ENCODE measurements at regions not wholly inside any gene's neighbourhood (a gene's known extent, or its start where the extent isn't known, plus 50 kb on each side); places are given as distances from the start of the nearest gene placed in this dataset.

DNA sequence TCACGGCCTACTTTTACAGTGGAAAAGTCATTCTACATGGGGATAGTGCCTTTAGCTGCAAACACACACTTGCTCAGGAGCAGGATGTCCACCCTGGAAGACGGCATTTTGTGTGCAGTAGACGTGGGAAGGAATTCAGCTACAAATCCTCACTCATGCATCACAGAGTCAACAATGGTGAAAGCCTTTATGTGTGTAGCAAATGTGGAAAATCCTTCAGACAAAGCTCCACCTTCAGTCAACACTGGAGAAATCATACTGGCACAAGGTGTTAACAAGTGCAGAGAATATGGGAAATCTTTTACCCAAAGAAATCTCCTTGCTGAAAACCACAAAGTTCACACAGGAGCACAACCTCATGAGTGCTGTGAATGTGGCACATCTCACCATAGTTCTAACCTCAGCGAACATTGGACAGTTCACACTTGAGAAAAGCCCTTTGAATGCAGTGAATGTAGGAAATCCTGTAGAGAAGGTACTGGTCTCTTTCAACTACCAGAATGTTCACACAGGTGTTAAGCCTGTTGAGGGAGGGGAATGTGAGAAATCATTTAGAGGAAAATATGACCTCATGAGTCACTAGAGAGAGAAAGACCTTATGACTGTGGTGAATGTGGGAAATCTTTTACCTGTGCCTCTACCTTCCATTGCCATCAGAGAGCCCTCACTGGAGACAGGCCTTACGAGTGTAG, 101.8 kb downstream of the PTGS2 start:
- TF ChIP-seq ARNTL (CRISPR knock-in tag; IDR thresholded peaks at IDR 0.05; ENCODE audit: borderline replicate concordance, low read depth), result no peak
- no peak for ATAC-seq

DNA sequence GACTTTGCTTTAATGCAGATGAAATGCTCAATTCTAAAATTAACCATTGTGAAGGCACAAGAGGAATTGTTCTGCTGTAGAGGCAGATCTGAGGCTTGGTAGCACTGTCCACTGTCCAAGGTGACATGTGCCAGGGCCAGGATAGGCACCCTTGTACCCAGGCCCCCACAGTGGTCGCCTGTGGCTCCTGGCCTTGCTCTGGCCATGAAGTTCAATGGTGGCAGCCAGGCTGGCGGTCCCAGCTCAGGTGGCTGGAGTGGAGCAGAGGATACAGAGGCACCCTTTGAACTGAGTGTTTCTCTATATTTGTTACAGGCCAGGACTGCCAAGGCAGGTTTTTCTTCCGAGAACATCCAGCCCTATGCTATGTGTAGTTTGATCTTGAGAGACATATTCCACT, 102.6 kb downstream of the PTGS2 start:
- no peak for TF ChIP-seq ARNTL (CRISPR knock-in tag; IDR thresholded peaks at IDR 0.05; ENCODE audit: borderline replicate concordance, low read depth)
- TF ChIP-seq ZNF8 (CRISPR knock-in tag; IDR thresholded peaks at IDR 0.05), result no peak
- TF ChIP-seq BACH2 (CRISPR knock-in tag; IDR thresholded peaks at IDR 0.05; ENCODE audit: borderline replicate concordance), result no peak
- TF ChIP-seq, protein P1, sequence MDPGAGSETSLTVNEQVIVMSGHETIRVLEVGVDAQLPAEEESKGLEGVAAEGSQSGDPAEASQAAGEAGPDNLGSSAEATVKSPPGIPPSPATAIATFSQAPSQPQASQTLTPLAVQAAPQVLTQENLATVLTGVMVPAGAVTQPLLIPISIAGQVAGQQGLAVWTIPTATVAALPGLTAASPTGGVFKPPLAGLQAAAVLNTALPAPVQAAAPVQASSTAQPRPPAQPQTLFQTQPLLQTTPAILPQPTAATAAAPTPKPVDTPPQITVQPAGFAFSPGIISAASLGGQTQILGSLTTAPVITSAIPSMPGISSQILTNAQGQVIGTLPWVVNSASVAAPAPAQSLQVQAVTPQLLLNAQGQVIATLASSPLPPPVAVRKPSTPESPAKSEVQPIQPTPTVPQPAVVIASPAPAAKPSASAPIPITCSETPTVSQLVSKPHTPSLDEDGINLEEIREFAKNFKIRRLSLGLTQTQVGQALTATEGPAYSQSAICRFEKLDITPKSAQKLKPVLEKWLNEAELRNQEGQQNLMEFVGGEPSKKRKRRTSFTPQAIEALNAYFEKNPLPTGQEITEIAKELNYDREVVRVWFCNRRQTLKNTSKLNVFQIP (CRISPR knock-in tag; IDR thresholded peaks at IDR 0.05; ENCODE audit: borderline replicate concordance, low read depth), result no peak
- TF ChIP-seq RARB (CRISPR knock-in tag; IDR thresholded peaks at IDR 0.05), result no peak
- TF ChIP-seq ZNF70 (CRISPR knock-in tag; IDR thresholded peaks at IDR 0.05), result no peak
- no peak for TF ChIP-seq ZC3H10 (CRISPR knock-in tag; IDR thresholded peaks at IDR 0.05)
- TF ChIP-seq ZNF565 (CRISPR knock-in tag; conservative IDR thresholded peaks at IDR 0.05; ENCODE audit: low read depth), result no peak
- no peak for TF ChIP-seq ESRRG (CRISPR knock-in tag; IDR thresholded peaks at IDR 0.05)
- no peak for TF ChIP-seq ZFP3 (CRISPR knock-in tag; IDR thresholded peaks at IDR 0.05)
- TF ChIP-seq GLIS3 (CRISPR knock-in tag; IDR thresholded peaks at IDR 0.05), result no peak
- no peak for TF ChIP-seq PPARA (CRISPR knock-in tag; IDR thresholded peaks at IDR 0.05; ENCODE audit: borderline replicate concordance)
- ATAC-seq, result no peak

DNA sequence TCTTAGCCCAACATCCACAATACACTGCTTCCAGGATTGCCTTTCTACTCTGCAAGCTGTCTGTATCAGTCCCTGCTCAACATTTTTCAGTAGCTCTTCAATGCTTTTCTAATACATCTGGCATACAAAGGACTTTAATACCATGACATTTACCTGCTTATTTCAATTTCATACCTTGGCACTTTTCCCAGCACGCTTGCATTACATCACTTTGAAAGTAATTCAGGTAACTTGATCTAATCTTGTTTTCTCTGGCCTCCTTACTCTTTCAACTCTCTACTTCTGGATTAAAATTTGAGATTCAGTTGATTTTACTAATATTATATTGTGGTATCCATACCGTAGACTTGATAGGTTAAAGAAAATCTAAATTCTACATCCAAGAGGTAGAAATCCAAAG, 103.0 kb downstream of the PTGS2 start:
- ATAC-seq, result no peak
- TF ChIP-seq CREB5 (CRISPR knock-in tag; IDR thresholded peaks at IDR 0.05; ENCODE audit: low read depth) (no peak), ZFP30 (CRISPR knock-in tag; IDR thresholded peaks at IDR 0.05) (no peak), ZNF70 (CRISPR knock-in tag; IDR thresholded peaks at IDR 0.05) (no peak), OSR1 (CRISPR knock-in tag; IDR thresholded peaks at IDR 0.05) (no peak), ZNF565 (CRISPR knock-in tag; conservative IDR thresholded peaks at IDR 0.05; ENCODE audit: low read depth) (no peak), TCF4 (CRISPR knock-in tag; IDR thresholded peaks at IDR 0.05; ENCODE audit: borderline replicate concordance) (no peak), PPARA (CRISPR knock-in tag; IDR thresholded peaks at IDR 0.05; ENCODE audit: borderline replicate concordance) (no peak), ZFP3 (CRISPR knock-in tag; IDR thresholded peaks at IDR 0.05) (no peak), TSHZ2 (CRISPR knock-in tag; IDR thresholded peaks at IDR 0.05) (no peak), PATZ1 (CRISPR knock-in tag; IDR thresholded peaks at IDR 0.05; ENCODE audit: borderline replicate concordance) (no peak), BACH2 (CRISPR knock-in tag; IDR thresholded peaks at IDR 0.05; ENCODE audit: borderline replicate concordance) (no peak), ZNF8 (CRISPR knock-in tag; IDR thresholded peaks at IDR 0.05) (no peak), ARNTL (CRISPR knock-in tag; IDR thresholded peaks at IDR 0.05; ENCODE audit: borderline replicate concordance, low read depth) (no peak), SNAI2 (CRISPR knock-in tag; IDR thresholded peaks at IDR 0.05) (no peak)
- TF ChIP-seq, protein P1 (CRISPR knock-in tag; IDR thresholded peaks at IDR 0.05; ENCODE audit: borderline replicate concordance, low read depth), result no peak
